ENCODE measurements at regions not wholly inside any gene's neighbourhood (a gene's known extent, or its start where the extent isn't known, plus 50 kb on each side); places are given as distances from the start of the nearest gene placed in this dataset.

- H3K36me3 Mint-ChIP-seq: no peaks in the 10 kb centered on the region
- H3K4me1 Mint-ChIP-seq: peaks cover 35% of the 10 kb centered on the region
- no peak overlapping the region for H3K4me3 Mint-ChIP-seq
- CTCF ChIA-PET: interaction anchor here (0.7 kb wide), 1 partner anchor 371 kb away, joined by 3 read pairs; no protein-coding TSS in a partner anchor
- H3K9me3 Mint-ChIP-seq: no peaks in the 10 kb centered on the region
- H3K27me3 Mint-ChIP-seq (ENCODE audit: low read depth): no peaks in the 10 kb centered on the region
- DNase-seq (ENCODE audit: low spot score) (no peak), ATAC-seq (no peak)
- POLR2A ChIA-PET: no interaction called here
- no peak overlapping the region for H3K27ac Mint-ChIP-seq
- TF ChIP-seq E2F5 (CRISPR knock-in tag; IDR thresholded peaks at IDR 0.05) (no peak), RELA (CRISPR knock-in tag; IDR thresholded peaks at IDR 0.05; ENCODE audit: borderline replicate concordance) (no peak), KAT7 (CRISPR knock-in tag; IDR thresholded peaks at IDR 0.05; ENCODE audit: borderline replicate concordance) (no peak), ZNF532 (CRISPR knock-in tag; IDR thresholded peaks at IDR 0.05; ENCODE audit: borderline replicate concordance) (no peak), ZNF512 (CRISPR knock-in tag; IDR thresholded peaks at IDR 0.05; ENCODE audit: borderline replicate concordance) (no peak), ERG (CRISPR knock-in tag; IDR thresholded peaks at IDR 0.05) (no peak), FOXP4 (CRISPR knock-in tag; IDR thresholded peaks at IDR 0.05) (no peak), ATF2 (CRISPR knock-in tag; IDR thresholded peaks at IDR 0.05; ENCODE audit: borderline replicate concordance, low read depth) (no peak), AFF4 (CRISPR knock-in tag; IDR thresholded peaks at IDR 0.05; ENCODE audit: borderline replicate concordance) (no peak), USF2 (CRISPR knock-in tag; IDR thresholded peaks at IDR 0.05) (no peak), ATF3 (CRISPR knock-in tag; conservative IDR thresholded peaks at IDR 0.05) (no peak)
Observed at GRCh38 chr7:46285878-46286277, 364.8 kb upstream of the IGFBP3 start.
